IPS-18c (cell line): ENCODE measurements at regions not wholly inside any gene's neighbourhood (a gene's known extent, or its start where the extent isn't known, plus 50 kb on each side); places are given as distances from the start of the nearest gene placed in this dataset.

ENCODE experiments used
- H3K4me3 ChIP-seq: 2 replicates; pipeline ENCODE4 v1.7.0; 2013; ENCODE audit warnings: low read depth, mild to moderate bottlenecking, low read length, moderate library complexity; ENCODE audit not compliant: insufficient read depth
- H3K9me3 ChIP-seq: one replicate; pipeline ENCODE4 v1.6.1; 2013; ENCODE audit warnings: mild to moderate bottlenecking, low read length, moderate library complexity; ENCODE audit not compliant: control insufficient read depth, insufficient read depth

- Histone ChIP-seq H3K9me3 (no peaks in the 10 kb centered on the region), H3K4me3 (no peak overlapping the region)
These were observed 797.4 kb downstream of the RPS29 start for GRCh38 chr14:48788771-48789170.

DNA sequence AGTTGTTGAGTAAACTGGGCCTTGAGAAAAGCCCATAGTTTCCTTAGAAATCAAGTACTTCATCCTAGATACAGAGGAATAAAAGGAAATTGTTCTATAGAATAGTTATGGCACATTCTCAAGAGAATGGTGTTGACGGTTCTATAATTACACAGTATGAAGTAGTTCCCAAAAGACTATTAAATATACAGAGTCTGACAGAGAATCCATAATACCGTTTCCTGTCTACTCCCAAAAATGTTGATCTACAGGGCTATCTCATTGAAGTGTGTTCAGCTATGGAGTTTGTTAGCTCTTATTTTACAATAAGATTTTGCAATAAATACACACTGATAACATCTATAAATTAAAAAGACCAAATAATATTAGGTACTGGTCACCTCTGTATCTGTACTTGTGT is 799.7 kb downstream of the RPS29 start:
- no peaks in the 10 kb centered on the region for H3K9me3 ChIP-seq
- no peak overlapping the region for H3K4me3 ChIP-seq

- H3K9me3 ChIP-seq: no peaks in the 10 kb centered on the region
- H3K4me3 ChIP-seq: no peak overlapping the region
These were observed 814.5 kb downstream of the RPS29 start for GRCh38 chr14:48771717-48772116.

GRCh38 chr14:48751293-48751692 is 834.9 kb downstream of the RPS29 start:
- Histone ChIP-seq H3K4me3 (no peak overlapping the region), H3K9me3 (no peaks in the 10 kb centered on the region)

DNA sequence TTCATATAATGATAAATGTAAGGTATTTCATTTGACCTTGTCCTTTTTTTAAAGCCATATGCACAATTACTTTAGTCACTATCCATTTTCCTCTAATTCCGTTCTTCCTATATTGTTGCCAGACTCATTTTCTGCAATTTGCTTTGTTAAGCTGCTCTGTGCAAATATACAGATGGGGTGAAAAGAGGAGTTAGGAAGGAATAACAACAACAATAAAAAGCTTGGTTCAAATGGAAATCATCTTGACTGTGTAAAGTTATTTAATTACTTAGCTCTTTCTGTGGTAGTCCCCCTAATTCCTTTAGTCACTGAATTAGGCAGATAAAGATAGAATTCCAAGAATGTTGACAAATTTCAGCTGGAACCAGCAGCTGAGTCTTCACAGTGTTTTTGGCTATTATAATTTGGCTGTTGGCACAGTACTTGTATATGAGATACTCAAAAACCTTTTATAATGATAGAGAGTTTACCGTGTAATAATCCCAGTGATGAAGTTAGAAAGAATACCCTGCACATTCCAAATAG is 838.0 kb downstream of the RPS29 start:
- no peak overlapping the region for H3K4me3 ChIP-seq
- no peaks in the 10 kb centered on the region for H3K9me3 ChIP-seq

DNA sequence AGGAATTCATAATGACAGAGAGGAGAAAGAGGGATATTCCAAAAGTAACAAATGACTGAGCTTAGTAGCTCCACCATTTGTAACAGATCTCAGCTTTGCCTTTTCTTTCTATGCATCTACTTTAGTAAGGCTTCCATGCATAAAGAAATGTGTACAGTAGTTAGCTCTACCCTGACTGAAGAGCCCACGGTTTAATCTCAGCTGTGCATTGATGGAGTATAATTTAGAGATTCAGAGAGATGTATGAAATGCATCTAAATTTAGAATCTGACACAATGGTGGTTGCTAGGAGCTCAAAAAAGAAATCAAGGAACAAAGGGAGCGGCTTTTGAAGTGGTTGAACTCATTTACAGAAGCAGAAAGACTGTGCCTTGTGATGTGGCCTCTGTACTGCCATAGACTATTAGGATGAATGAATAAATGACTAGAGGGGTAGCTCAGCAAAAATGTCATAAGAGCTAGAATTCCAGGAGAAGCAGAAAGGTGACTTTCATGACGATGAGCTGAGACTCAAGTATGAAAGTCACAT is 838.6 kb downstream of the RPS29 start:
- H3K4me3 ChIP-seq: no peak overlapping the region

GRCh38 chr14:48744202-48744601 is 842.0 kb downstream of the RPS29 start:
- Histone ChIP-seq H3K4me3 (no peak overlapping the region), H3K9me3 (no peaks in the 10 kb centered on the region)

More for the DNA sequence above, 838.6 kb downstream of the RPS29 start:
- H3K9me3 ChIP-seq: no peaks in the 10 kb centered on the region

DNA sequence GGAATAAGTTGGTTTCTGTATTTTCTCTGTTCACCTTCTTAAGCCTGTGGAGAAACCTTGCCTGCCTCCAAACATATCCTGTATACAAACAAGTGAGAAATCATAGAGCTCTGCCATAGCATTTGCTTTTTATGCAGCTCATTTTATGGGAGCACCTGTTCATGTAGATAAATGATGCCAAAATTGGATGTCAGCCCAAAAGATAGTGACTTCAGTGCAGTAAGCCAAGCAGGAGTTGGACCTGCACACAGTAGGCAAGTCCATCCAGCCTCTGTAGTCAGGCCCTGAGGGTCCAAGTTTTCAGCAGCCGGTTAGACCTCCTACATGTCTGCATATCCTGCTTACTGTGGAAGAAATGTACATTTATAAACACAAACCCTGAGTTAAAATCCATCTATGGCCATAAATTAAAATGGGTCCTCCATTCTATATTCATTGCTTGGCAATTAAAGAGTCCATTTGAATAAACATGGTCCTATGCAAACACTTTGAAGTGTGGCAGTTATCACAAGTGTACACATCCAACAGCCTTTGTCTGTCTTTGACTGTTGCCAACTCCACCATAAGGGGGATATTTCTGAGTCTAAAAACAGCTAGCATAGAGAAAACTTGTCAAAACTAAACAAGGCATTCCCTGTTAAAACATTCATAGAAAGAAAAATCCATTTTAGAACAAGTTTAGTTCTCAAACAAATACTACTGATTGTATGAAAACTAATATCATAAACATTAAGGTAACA is 847.8 kb downstream of the RPS29 start:
- Histone ChIP-seq H3K9me3 (no peaks in the 10 kb centered on the region), H3K4me3 (no peak overlapping the region)

- Histone ChIP-seq H3K4me3 (no peak overlapping the region), H3K9me3 (no peaks in the 10 kb centered on the region)
These were observed 850.6 kb downstream of the RPS29 start for GRCh38 chr14:48735607-48736006.

DNA sequence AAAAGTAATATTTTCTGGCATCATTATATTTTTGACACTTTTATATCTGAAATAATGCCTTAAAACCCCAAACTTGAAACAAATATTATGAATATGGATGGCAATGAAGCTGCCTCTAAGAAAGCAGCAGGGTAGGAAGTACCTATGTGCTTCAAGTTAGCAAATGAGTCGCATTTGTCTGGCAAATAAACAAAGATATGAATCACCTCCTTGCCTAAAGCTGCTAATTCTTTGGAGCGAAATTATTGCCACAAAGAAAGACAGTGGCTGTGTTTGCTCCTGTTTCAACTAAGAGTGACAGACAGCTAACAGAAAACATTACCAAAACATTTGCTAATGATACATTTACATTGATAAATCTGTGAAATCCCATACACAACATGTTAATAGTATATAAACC is 854.9 kb downstream of the RPS29 start:
- no peaks in the 10 kb centered on the region for H3K9me3 ChIP-seq
- H3K4me3 ChIP-seq: no peak overlapping the region

- H3K9me3 ChIP-seq: no peaks in the 10 kb centered on the region
- no peak overlapping the region for H3K4me3 ChIP-seq
These were observed 860.0 kb downstream of the RPS29 start for GRCh38 chr14:48726080-48726642.

GRCh38 chr14:48725051-48725734 is 861.0 kb downstream of the RPS29 start:
- H3K9me3 ChIP-seq: no peaks in the 10 kb centered on the region
- no peak overlapping the region for H3K4me3 ChIP-seq

GRCh38 chr14:48723841-48724495 is 862.2 kb downstream of the RPS29 start:
- H3K4me3 ChIP-seq: no peak overlapping the region
- no peaks in the 10 kb centered on the region for H3K9me3 ChIP-seq

DNA sequence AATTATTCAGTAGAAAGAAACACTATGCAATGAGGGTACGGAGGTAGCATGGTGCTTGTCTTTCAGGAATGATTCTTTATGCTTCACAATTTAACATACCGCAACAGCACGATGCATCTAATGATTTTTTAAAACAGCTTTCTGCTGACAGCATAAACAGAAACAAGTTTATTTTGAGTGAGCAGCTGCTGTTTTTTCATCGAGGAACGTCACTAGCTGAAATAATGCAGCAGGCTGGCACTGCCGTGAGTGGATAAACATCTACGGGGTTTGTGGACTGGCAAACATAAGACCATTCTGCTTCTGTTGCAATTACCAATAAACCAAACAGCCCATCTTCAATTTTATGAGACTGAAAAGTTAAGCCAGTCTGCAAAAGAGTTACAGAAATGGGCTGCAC is 871.8 kb downstream of the RPS29 start:
- Histone ChIP-seq H3K4me3 (no peak overlapping the region), H3K9me3 (no peaks in the 10 kb centered on the region)

- H3K9me3 ChIP-seq: no peaks in the 10 kb centered on the region
- H3K4me3 ChIP-seq: no peak overlapping the region
These were observed 876.0 kb downstream of the RPS29 start for GRCh38 chr14:48710133-48710532.

- no peaks in the 10 kb centered on the region for H3K9me3 ChIP-seq
- no peak overlapping the region for H3K4me3 ChIP-seq
These were observed 876.8 kb downstream of the RPS29 start for GRCh38 chr14:48709277-48709785.

GRCh38 chr14:48704639-48705038 is 881.5 kb downstream of the RPS29 start:
- H3K4me3 ChIP-seq: no peak overlapping the region
- H3K9me3 ChIP-seq: no peaks in the 10 kb centered on the region
